Activated CD4-positive, alpha-beta T cell treated with anti-CD3 and anti-CD28 coated beads, Interleukin-2, amount 10 ng/mL, durations not matched to agents 24 days and 14 days (primary cell): ENCODE measurements at regions not wholly inside any gene's neighbourhood (a gene's known extent, or its start where the extent isn't known, plus 50 kb on each side); places are given as distances from the start of the nearest gene placed in this dataset.
"Not testable (repeated sequence)": the region's sequence is repeated elsewhere in the genome, so short reads cannot be mapped to it uniquely, and the experiment has no call there.

Source experiments
- DNase-seq: peaks from one replicate; pipeline ENCODE4 v3.0.0; 2022
- H3K27ac Mint-ChIP-seq: one replicate; pipeline ENCODE4 v1.8.0; 2022; ENCODE audit warnings: mild to moderate bottlenecking, mixed read lengths
- H3K27me3 Mint-ChIP-seq: one replicate; pipeline ENCODE4 v1.8.0; 2022; ENCODE audit warnings: mixed read lengths
- H3K36me3 Mint-ChIP-seq: one replicate; pipeline ENCODE4 v1.8.0; 2022; ENCODE audit warnings: low read depth, mild to moderate bottlenecking, mixed read lengths
- H3K4me1 Mint-ChIP-seq: one replicate; pipeline ENCODE4 v1.8.0; 2021; ENCODE audit warnings: mixed read lengths
- H3K4me3 Mint-ChIP-seq: one replicate; pipeline ENCODE4 v1.8.0; 2022; ENCODE audit warnings: mild to moderate bottlenecking, moderate library complexity, mixed read lengths
- H3K9me3 Mint-ChIP-seq: one replicate; pipeline ENCODE4 v1.8.0; 2021; ENCODE audit warnings: mixed read lengths
- intact Hi-C: fragments of 100-400 bp; cut with micrococcal nuclease; formaldehyde crosslinking; loops from one replicate; pipeline ENCODE4 v1.15.1; 2023

DNA sequence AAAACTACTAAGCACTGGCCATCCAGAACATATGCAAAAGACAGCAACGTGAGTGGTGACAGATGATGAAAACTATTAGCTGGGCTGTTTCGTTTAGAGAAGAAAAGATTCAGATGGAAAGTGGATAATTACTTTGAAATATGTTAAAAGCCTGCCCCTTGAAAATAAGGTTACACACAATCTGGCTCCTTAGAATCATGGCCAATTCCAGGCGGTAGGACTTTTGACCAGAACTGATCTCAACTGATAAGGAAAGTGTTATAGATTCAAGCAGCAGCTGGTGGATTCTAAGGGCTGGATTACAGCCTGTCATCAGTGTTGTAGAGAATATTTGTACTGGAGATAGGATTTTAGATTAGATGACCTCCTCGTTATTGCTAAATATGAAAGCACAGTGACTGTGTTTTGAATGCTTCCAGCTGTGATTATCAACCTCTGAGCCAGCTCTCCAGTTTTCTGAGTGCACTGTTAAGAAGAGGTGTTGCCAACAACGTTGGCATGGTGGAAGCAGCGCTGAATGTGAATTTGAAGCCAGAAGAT is 75.1 kb downstream of the KBTBD2 start:
- peaks cover 19% of the 10 kb centered on the region for H3K27me3 Mint-ChIP-seq
- H3K4me1 Mint-ChIP-seq, DNase-seq, H3K9me3 Mint-ChIP-seq, intact Hi-C loops, H3K36me3 Mint-ChIP-seq, H3K4me3 Mint-ChIP-seq, H3K27ac Mint-ChIP-seq: not testable (repeated sequence)

GRCh38 chr7:32814779-32815178 is 76.8 kb downstream of the KBTBD2 start:
- H3K9me3 Mint-ChIP-seq, H3K4me1 Mint-ChIP-seq, intact Hi-C loops, H3K27ac Mint-ChIP-seq, DNase-seq, H3K36me3 Mint-ChIP-seq, H3K4me3 Mint-ChIP-seq: not testable (repeated sequence)
- H3K27me3 Mint-ChIP-seq = peaks cover 16% of the 10 kb centered on the region

GRCh38 chr7:32809871-32810270 is 81.7 kb downstream of the KBTBD2 start:
- Mint-ChIP-seq H3K4me3 (no peak overlapping the region), H3K9me3 (no peaks in the 10 kb centered on the region), H3K27ac (no peak overlapping the region), H3K27me3 (peaks cover 10% of the 10 kb centered on the region), H3K36me3 (no peaks in the 10 kb centered on the region), H3K4me1 (no peaks in the 10 kb centered on the region)
- intact Hi-C loops = no loop called here
- DNase-seq = no peak

DNA sequence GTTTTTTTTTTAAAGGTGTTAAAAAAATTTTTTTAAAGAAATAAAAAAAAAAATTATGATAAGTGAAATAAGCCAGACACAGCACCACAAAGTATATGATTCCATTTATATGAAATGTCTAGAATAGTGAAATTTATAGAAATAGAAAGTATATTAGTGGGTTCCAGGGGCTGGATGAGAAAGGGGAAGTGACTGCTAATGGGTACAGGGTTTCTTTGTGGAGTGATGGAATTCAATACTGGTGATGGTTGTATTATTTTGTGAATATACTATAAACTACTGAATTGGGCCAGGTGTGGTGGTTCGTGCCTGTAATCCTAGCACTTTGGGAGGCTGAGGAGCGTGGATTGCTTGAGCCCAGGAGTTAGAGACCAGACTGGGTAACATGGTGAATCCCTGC is 82.2 kb downstream of the KBTBD2 start:
- no peak for DNase-seq
- Mint-ChIP-seq H3K27ac (no peak overlapping the region), H3K4me3 (no peak overlapping the region), H3K36me3 (no peaks in the 10 kb centered on the region), H3K4me1 (no peaks in the 10 kb centered on the region), H3K27me3 (peaks cover 7% of the 10 kb centered on the region), H3K9me3 (no peaks in the 10 kb centered on the region)
- intact Hi-C loops = no loop called here

- Mint-ChIP-seq H3K36me3 (no peaks in the 10 kb centered on the region), H3K4me3 (no peak overlapping the region), H3K9me3 (peaks cover 11% of the 10 kb centered on the region), H3K27me3 (peaks cover 5% of the 10 kb centered on the region), H3K27ac (no peak overlapping the region), H3K4me1 (no peaks in the 10 kb centered on the region)
- DNase-seq = no peak
- intact Hi-C loops = no loop called here
These were observed 88.0 kb downstream of the KBTBD2 start for GRCh38 chr7:32803406-32804141.

- H3K4me1 Mint-ChIP-seq = no peaks in the 10 kb centered on the region
- no peaks in the 10 kb centered on the region for H3K36me3 Mint-ChIP-seq
- intact Hi-C loops = no loop called here
- peaks cover 9% of the 10 kb centered on the region for H3K27me3 Mint-ChIP-seq
- peaks cover 11% of the 10 kb centered on the region for H3K9me3 Mint-ChIP-seq
- no peak for DNase-seq
- no peak overlapping the region for H3K4me3 Mint-ChIP-seq
- no peak overlapping the region for H3K27ac Mint-ChIP-seq
These were observed 89.2 kb downstream of the KBTBD2 start for GRCh38 chr7:32802305-32802910.

GRCh38 chr7:32793053-32793452 is 98.5 kb downstream of the KBTBD2 start:
- H3K4me3 Mint-ChIP-seq, H3K4me1 Mint-ChIP-seq, H3K36me3 Mint-ChIP-seq, intact Hi-C loops, DNase-seq, H3K27ac Mint-ChIP-seq, H3K9me3 Mint-ChIP-seq: not testable (repeated sequence)
- peaks cover 12% of the 10 kb centered on the region for H3K27me3 Mint-ChIP-seq

DNA sequence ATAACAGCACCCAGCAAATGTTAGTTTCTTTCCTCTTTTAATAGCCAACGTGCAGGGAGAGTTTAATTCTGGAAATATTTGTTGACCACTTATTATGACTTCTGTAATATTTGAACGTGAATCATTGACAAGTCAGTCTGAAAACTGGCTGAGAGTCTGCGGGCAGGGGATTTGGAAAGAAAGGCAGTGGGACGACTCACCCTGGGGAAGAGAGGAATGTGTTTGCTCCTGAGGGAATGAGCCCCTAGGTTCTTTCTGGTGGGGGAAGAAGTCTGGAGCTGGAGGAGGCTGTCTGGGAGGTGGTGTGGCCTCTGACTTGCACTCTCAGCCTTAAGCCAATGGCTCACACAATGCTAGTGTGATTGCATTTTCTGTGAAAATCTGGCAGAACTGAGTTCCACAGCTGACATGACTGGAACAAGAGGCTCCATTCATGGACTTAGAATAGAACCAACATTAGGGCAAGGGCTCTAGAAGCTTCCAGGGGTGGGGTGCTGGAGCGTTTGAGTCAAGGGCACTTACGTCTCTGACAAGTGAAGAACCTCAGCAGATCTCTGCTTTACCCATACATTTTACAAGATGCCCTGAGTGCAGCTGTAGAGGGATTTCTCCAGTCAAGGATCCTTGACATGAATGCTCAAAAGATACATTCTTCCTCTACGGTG is 100.7 kb downstream of the KBTBD2 start:
- intact Hi-C loops, H3K27me3 Mint-ChIP-seq, H3K36me3 Mint-ChIP-seq, H3K4me3 Mint-ChIP-seq, H3K27ac Mint-ChIP-seq, H3K9me3 Mint-ChIP-seq, DNase-seq, H3K4me1 Mint-ChIP-seq: not testable (repeated sequence)

DNA sequence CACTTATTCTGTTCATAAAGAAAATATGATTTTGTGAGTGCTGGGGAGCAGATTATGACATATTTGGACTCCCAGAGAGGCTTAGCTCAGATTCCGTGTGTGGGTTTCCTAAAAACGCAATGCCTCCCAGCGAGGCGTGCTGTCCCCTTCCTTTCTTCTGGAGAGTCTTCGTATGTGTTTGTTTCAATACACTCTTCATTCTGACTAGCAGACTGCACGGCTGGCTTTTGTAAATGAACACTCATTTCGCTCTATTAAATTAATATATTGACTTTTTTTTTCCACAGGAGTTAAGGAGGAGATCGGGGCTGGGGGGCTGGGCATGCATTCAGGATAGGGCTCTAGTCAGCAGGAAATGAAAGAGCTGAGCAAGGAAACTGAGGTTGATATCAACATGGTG is 102.3 kb downstream of the KBTBD2 start:
- H3K4me3 Mint-ChIP-seq, H3K4me1 Mint-ChIP-seq, H3K9me3 Mint-ChIP-seq, H3K27ac Mint-ChIP-seq, DNase-seq, H3K36me3 Mint-ChIP-seq, intact Hi-C loops, H3K27me3 Mint-ChIP-seq: not testable (repeated sequence)

DNA sequence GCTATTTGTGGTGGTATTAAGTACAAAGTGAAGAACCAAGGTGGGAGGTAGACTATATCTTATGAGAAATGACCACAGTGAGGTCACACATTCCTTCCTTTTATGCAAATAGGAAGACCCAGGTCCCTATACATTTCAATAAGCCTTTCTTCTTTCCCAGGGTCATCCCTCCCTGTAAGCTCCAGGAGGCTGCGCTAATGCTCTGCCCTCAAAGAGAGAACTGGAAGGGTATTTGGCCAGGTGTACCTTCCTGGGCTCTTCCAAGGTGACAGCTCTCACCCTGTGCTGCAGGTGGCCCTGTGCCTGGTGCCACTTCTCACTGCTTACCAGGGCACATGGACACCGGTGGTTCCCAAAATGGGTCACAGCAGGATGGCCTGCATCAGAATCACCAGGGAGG is 103.4 kb downstream of the KBTBD2 start:
- H3K36me3 Mint-ChIP-seq, intact Hi-C loops, H3K27me3 Mint-ChIP-seq, H3K4me3 Mint-ChIP-seq, H3K9me3 Mint-ChIP-seq, DNase-seq, H3K27ac Mint-ChIP-seq, H3K4me1 Mint-ChIP-seq: not testable (repeated sequence)

DNA sequence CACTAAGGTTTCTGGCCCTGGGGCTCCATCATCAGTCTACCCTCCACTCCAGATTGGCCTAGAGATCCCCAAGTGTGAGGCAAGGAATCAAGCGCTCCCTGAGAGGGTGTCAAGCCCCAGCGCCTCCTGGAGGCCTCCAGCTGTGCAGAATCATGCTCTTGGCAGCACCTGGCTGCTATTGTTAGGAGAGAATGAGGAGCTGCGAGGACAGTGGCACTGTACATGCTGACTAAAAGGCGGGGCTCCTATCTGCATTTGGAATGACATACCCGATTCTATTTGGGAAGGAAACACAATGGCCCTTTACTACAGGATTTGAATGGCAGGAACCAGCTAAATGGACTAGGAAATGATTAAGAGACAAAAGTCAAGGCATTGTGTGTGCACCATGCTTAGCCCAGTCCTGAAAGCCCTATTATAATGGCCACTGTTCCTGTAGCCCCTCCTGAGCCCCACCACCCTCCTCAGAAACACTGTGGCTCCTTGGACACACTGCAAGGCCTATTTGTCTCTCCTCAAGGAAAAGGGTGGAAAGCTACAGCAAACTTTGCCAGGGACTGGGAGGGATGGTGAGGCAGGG is 106.1 kb downstream of the KBTBD2 start:
- H3K27ac Mint-ChIP-seq, H3K4me3 Mint-ChIP-seq, H3K27me3 Mint-ChIP-seq, H3K9me3 Mint-ChIP-seq, intact Hi-C loops, H3K36me3 Mint-ChIP-seq, H3K4me1 Mint-ChIP-seq, DNase-seq: not testable (repeated sequence)

DNA sequence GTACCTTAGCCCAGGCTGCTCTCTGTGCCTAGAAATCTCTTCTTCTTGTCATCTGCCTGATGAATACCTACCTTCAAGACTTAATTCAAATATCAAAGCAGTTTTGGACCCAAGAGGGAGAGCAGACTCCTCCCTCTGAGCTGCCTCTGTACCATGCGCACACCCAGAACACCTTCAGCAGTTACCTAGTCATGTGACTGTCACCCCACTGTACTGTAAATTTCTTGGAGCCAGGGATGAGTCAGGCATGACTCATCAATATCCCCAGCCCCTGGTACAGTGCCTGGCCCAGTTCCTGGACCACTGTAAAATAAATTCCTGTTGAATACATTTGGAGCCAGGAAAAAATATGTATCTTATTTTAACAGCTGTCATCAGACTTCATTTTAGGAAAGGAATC is 111.7 kb downstream of the KBTBD2 start:
- H3K36me3 Mint-ChIP-seq, H3K4me3 Mint-ChIP-seq, H3K9me3 Mint-ChIP-seq, H3K27me3 Mint-ChIP-seq, H3K27ac Mint-ChIP-seq, DNase-seq, intact Hi-C loops, H3K4me1 Mint-ChIP-seq: not testable (repeated sequence)

GRCh38 chr7:32779167-32779566 is 112.4 kb downstream of the KBTBD2 start:
- intact Hi-C loops = no loop called here
- Mint-ChIP-seq H3K4me1 (peaks cover 2% of the 10 kb centered on the region), H3K27me3 (peaks cover 9% of the 10 kb centered on the region), H3K4me3 (no peak overlapping the region), H3K27ac (no peak overlapping the region), H3K36me3 (no peaks in the 10 kb centered on the region), H3K9me3 (no peaks in the 10 kb centered on the region)
- DNase-seq = no peak

GRCh38 chr7:32777041-32777666 is 114.4 kb downstream of the KBTBD2 start:
- intact Hi-C loops, H3K27ac Mint-ChIP-seq: not testable (repeated sequence)

More at GRCh38 chr7:32777041-32777666, 114.4 kb downstream of the KBTBD2 start:
- H3K9me3 Mint-ChIP-seq, H3K36me3 Mint-ChIP-seq, H3K4me3 Mint-ChIP-seq, H3K4me1 Mint-ChIP-seq, DNase-seq: not testable (repeated sequence)
- H3K27me3 Mint-ChIP-seq = peaks cover 23% of the 10 kb centered on the region
